Naive thymus-derived CD4-positive, alpha-beta T cell (primary cell): ENCODE measurements at regions not wholly inside any gene's neighbourhood (a gene's known extent, or its start where the extent isn't known, plus 50 kb on each side); places are given as distances from the start of the nearest gene placed in this dataset.

ENCODE experiments used
- ATAC-seq: fragments of 150-1000 bp; cut with Tn5 transposase; 2 replicates; pipeline ENCODE4 v1.10.0; 2021; ENCODE audit warnings: mild to moderate bottlenecking, moderate library complexity
- CTCF ChIA-PET: fragments of 350-600 bp; sonication (Branson Sonifier 250); formaldehyde crosslinking; loops from one replicate; lab custom pipeline; 2021; ENCODE audit warnings: antibody characterized with exemption; lab: Charles Lee
- POLR2A ChIA-PET: fragments of 350-600 bp; sonication (Branson Sonifier 250); formaldehyde crosslinking; loops from one replicate; lab custom pipeline; 2021; ENCODE audit warnings: antibody characterized with exemption, inconsistent platforms; lab: Charles Lee
- DNase-seq, 9 donors: peaks; one replicate each; pipeline versions ENCODE4 v3.0.0 to v3.0.0-alpha.2; 2020 to 2022; ENCODE audit warnings: mixed read lengths in 1 of 9
- H3K27ac ChIP-seq: one replicate; pipeline ENCODE4 v1.7.0; 2013; ENCODE audit warnings: mild to moderate bottlenecking, low read depth, low read length, moderate library complexity
- H3K27me3 ChIP-seq, 2 donors: one replicate each; pipeline ENCODE4 v1.7.0; 2013; ENCODE audit warnings: low read length in 2 of 2, mild to moderate bottlenecking in 2 of 2, moderate library complexity in 2 of 2; ENCODE audit not compliant: control insufficient read depth in 2 of 2, insufficient read depth in 2 of 2
- H3K36me3 ChIP-seq, 3 experiments: 1 replicate in 2 of 3; 2 replicates in 1 of 3; pipeline ENCODE4 v1.7.0; 2013; ENCODE audit warnings: low read length in 3 of 3, mild to moderate bottlenecking in 3 of 3, moderate library complexity in 1 of 3; ENCODE audit not compliant: insufficient read depth in 3 of 3, control insufficient read depth in 2 of 3
- H3K4me1 ChIP-seq, 2 donors: one replicate each; pipeline ENCODE4 v1.7.0; 2013; ENCODE audit warnings: low read length in 2 of 2, mild to moderate bottlenecking in 2 of 2, moderate library complexity in 1 of 2; ENCODE audit not compliant: control insufficient read depth in 2 of 2, insufficient read depth in 2 of 2
- H3K4me3 ChIP-seq: 2 replicates; pipeline ENCODE4 v1.7.0; 2013; ENCODE audit warnings: mild to moderate bottlenecking, low read length
- H3K9me3 ChIP-seq, 3 experiments: 1 replicate in 2 of 3; 2 replicates in 1 of 3; pipeline ENCODE4 v1.7.0; 2013; ENCODE audit warnings: low read length in 3 of 3; ENCODE audit not compliant: control insufficient read depth in 2 of 3
- H3K27ac Mint-ChIP-seq, 9 donors: one replicate each; pipeline ENCODE4 v1.8.0; 2020 to 2022; ENCODE audit warnings: mixed read lengths in 9 of 9, mild to moderate bottlenecking in 8 of 9, moderate library complexity in 5 of 9, inconsistent platforms in 2 of 9
- H3K27me3 Mint-ChIP-seq, 5 donors: one replicate each; pipeline ENCODE4 v1.8.0; 2021 to 2022; ENCODE audit warnings: mixed read lengths in 5 of 5, mild to moderate bottlenecking in 1 of 5
- H3K36me3 Mint-ChIP-seq, 5 donors: one replicate each; pipeline ENCODE4 v1.8.0; 2020 to 2022; ENCODE audit warnings: mixed read lengths in 5 of 5, mild to moderate bottlenecking in 3 of 5, inconsistent platforms in 1 of 5
- H3K4me1 Mint-ChIP-seq, 7 donors: one replicate each; pipeline ENCODE4 v1.8.0; 2020 to 2022; ENCODE audit warnings: mixed read lengths in 7 of 7, mild to moderate bottlenecking in 3 of 7, inconsistent platforms in 1 of 7
- H3K4me3 Mint-ChIP-seq, 10 donors: one replicate each; pipeline ENCODE4 v1.8.0; 2020 to 2022; ENCODE audit warnings: mild to moderate bottlenecking in 10 of 10, mixed read lengths in 10 of 10, moderate library complexity in 6 of 10, inconsistent platforms in 2 of 10
- H3K9me3 Mint-ChIP-seq, 11 donors: one replicate each; pipeline ENCODE4 v1.8.0; 2020 to 2022; ENCODE audit warnings: mixed read lengths in 11 of 11, mild to moderate bottlenecking in 4 of 11, inconsistent platforms in 1 of 11, moderate library complexity in 1 of 11
- intact Hi-C, 2 donors: fragments of 100-400 bp; cut with micrococcal nuclease; formaldehyde crosslinking; loops; one replicate each; pipeline ENCODE4 v1.15.1; 2023

- Histone ChIP-seq H3K9me3 (no peaks in the 10 kb centered on the region), H3K27me3 (no peaks in the 10 kb centered on the region), H3K27ac (no peak overlapping the region), H3K4me1 (no peaks in the 10 kb centered on the region), H3K36me3 (no peaks in the 10 kb centered on the region), H3K4me3 (no peak overlapping the region)
- DNase-seq = no peak
- ChIA-PET CTCF (no interaction called here), POLR2A (interaction anchor here (0.8 to 1.7 kb wide), 2 partner anchors 12 to 16 kb away, joined by 3 to 4 read pairs; no protein-coding TSS in a partner anchor)
- no peaks in the 10 kb centered on the region for H3K36me3 Mint-ChIP-seq
- no peak for ATAC-seq
- peaks cover 0 to 3% (median 0%) of the 10 kb centered on the region in 11 donors for H3K9me3 Mint-ChIP-seq
- no peak overlapping the region for H3K4me3 Mint-ChIP-seq
- intact Hi-C loops = no loop called here
- peaks cover 0 to 15% (median 2%) of the 10 kb centered on the region in 7 donors for H3K4me1 Mint-ChIP-seq
- no peaks in the 10 kb centered on the region for H3K27me3 Mint-ChIP-seq
- no peak overlapping the region for H3K27ac Mint-ChIP-seq
These were observed 575.5 kb upstream of the KCNMB2 start for GRCh38 chr3:177960722-177961121.

DNA sequence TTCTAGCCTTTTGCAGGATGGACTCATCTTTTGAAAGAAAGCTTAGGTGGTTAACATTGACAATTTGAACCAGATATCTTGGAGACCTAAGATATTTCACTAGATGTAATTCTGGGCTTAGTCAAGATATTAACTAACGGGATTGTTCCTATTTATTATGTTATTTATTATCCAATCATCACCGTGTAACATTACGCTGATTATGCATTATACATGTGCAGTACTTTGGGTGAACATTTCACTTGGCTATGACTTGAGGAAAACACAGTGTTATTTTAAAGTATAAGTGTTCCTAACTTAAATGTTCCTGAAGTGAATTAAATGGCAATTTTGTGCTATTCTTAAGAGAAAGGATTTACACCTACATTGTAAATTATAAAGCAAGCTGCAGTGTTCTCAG is 574.5 kb upstream of the KCNMB2 start:
- peaks cover 0 to 2% (median 0%) of the 10 kb centered on the region in 11 donors for H3K9me3 Mint-ChIP-seq
- Histone ChIP-seq H3K36me3 (no peaks in the 10 kb centered on the region), H3K4me3 (no peak overlapping the region), H3K9me3 (no peaks in the 10 kb centered on the region), H3K27ac (no peak overlapping the region), H3K4me1 (no peaks in the 10 kb centered on the region), H3K27me3 (no peaks in the 10 kb centered on the region)
- ATAC-seq (no peak), DNase-seq (no peak)
- no peaks in the 10 kb centered on the region for H3K27me3 Mint-ChIP-seq
- no peaks in the 10 kb centered on the region for H3K36me3 Mint-ChIP-seq
- H3K4me3 Mint-ChIP-seq = no peak overlapping the region
- H3K27ac Mint-ChIP-seq = no peak overlapping the region
- POLR2A ChIA-PET = no interaction called here
- peaks cover 0 to 15% (median 5%) of the 10 kb centered on the region in 7 donors for H3K4me1 Mint-ChIP-seq
- CTCF ChIA-PET = no interaction called here
- intact Hi-C loops = no loop called here

GRCh38 chr3:177966493-177966892 is 569.7 kb upstream of the KCNMB2 start:
- Histone ChIP-seq H3K4me1 (no peaks in the 10 kb centered on the region), H3K36me3 (no peaks in the 10 kb centered on the region), H3K27me3 (no peaks in the 10 kb centered on the region), H3K9me3 (no peaks in the 10 kb centered on the region), H3K27ac (no peak overlapping the region), H3K4me3 (no peak overlapping the region)
- intact Hi-C loops = no loop called here
- Mint-ChIP-seq H3K4me1 (peaks cover 0 to 14% (median 5%) of the 10 kb centered on the region in 7 donors), H3K27ac (no peak overlapping the region), H3K27me3 (no peaks in the 10 kb centered on the region), H3K36me3 (no peaks in the 10 kb centered on the region), H3K4me3 (no peak overlapping the region), H3K9me3 (peaks cover 0 to 2% (median 0%) of the 10 kb centered on the region in 11 donors)
- ChIA-PET CTCF (no interaction called here), POLR2A (no interaction called here)
- DNase-seq = no peak
- ATAC-seq = no peak

GRCh38 chr3:177968891-177969290 is 567.3 kb upstream of the KCNMB2 start:
- ATAC-seq (no peak), DNase-seq (no peak)
- no peaks in the 10 kb centered on the region for H3K4me1 ChIP-seq
- H3K27me3 Mint-ChIP-seq = no peaks in the 10 kb centered on the region
- no peaks in the 10 kb centered on the region for H3K27me3 ChIP-seq
- H3K4me1 Mint-ChIP-seq = peaks cover 0 to 14% (median 5%) of the 10 kb centered on the region in 7 donors
- ChIA-PET POLR2A (no interaction called here), CTCF (no interaction called here)
- H3K4me3 Mint-ChIP-seq = no peak overlapping the region
- no peaks in the 10 kb centered on the region for H3K36me3 Mint-ChIP-seq
- no peaks in the 10 kb centered on the region for H3K36me3 ChIP-seq
- no peaks in the 10 kb centered on the region for H3K9me3 ChIP-seq
- no peak overlapping the region for H3K27ac ChIP-seq
- H3K4me3 ChIP-seq = no peak overlapping the region
- no peak overlapping the region for H3K27ac Mint-ChIP-seq
- intact Hi-C loops = no loop called here
- H3K9me3 Mint-ChIP-seq = peaks cover 0 to 2% (median 0%) of the 10 kb centered on the region in 11 donors

DNA sequence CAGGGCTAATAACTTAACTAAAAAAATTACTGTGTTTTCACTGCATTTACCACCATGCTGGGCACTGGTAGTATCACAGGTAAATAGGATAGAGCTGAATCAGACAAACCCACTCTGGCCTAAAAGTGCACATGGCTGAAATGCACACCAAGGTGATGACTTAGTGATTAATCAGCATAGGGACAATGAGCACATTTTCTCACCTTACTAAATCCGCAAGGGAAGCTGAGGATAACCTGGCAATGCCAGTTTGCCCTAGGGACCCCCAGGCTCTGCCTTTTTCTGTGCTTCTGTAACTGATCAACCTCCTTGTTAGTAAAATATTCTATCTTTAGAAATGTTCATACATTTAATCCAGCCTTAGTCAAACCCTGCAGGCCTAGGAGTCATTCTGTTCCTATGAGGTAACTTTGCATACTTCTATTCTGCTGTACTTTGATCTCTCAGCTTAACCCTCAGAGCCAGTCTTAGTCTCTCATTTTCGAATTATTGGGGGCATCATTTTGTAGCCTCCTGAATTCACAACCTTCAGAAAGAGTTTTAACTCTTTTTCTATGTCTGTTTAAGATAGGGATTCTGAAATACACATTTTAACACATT is 562.9 kb upstream of the KCNMB2 start:
- Histone ChIP-seq H3K27ac (no peak overlapping the region), H3K36me3 (no peaks in the 10 kb centered on the region), H3K27me3 (no peaks in the 10 kb centered on the region), H3K4me1 (no peaks in the 10 kb centered on the region), H3K9me3 (no peaks in the 10 kb centered on the region), H3K4me3 (no peak overlapping the region)
- intact Hi-C loops = loop anchor here in 1 of 2 donors (5.0 kb wide), 1 partner anchor 96 kb away; no protein-coding TSS in a partner anchor
- H3K27ac Mint-ChIP-seq = no peak overlapping the region
- ChIA-PET CTCF (no interaction called here), POLR2A (interaction anchor here (0.8 to 1.3 kb wide), 3 partner anchors 13 to 112 kb away, joined by 3 to 4 read pairs (median 3); no protein-coding TSS in a partner anchor)
- no peaks in the 10 kb centered on the region for H3K27me3 Mint-ChIP-seq
- no peak overlapping the region for H3K4me3 Mint-ChIP-seq
- peaks cover 0 to 2% (median 0%) of the 10 kb centered on the region in 11 donors for H3K9me3 Mint-ChIP-seq
- ATAC-seq = no peak
- H3K36me3 Mint-ChIP-seq = no peaks in the 10 kb centered on the region
- no peaks in the 10 kb centered on the region for H3K4me1 Mint-ChIP-seq
- no peak for DNase-seq

- Mint-ChIP-seq H3K27me3 (no peaks in the 10 kb centered on the region), H3K9me3 (no peaks in the 10 kb centered on the region), H3K4me1 (no peaks in the 10 kb centered on the region), H3K36me3 (no peaks in the 10 kb centered on the region), H3K27ac (no peak overlapping the region), H3K4me3 (no peak overlapping the region)
- Histone ChIP-seq H3K36me3 (no peaks in the 10 kb centered on the region), H3K27me3 (no peaks in the 10 kb centered on the region), H3K4me1 (no peaks in the 10 kb centered on the region), H3K9me3 (no peaks in the 10 kb centered on the region), H3K27ac (no peak overlapping the region), H3K4me3 (no peak overlapping the region)
- CTCF ChIA-PET = no interaction called here
- POLR2A ChIA-PET = no interaction called here
- intact Hi-C loops = no loop called here
- ATAC-seq (no peak), DNase-seq (no peak)
These were observed 560.0 kb upstream of the KCNMB2 start for GRCh38 chr3:177976241-177976640.

- ATAC-seq (no peak), DNase-seq (no peak)
- no peaks in the 10 kb centered on the region for H3K4me1 Mint-ChIP-seq
- Histone ChIP-seq H3K9me3 (no peaks in the 10 kb centered on the region), H3K4me3 (no peak overlapping the region), H3K27ac (no peak overlapping the region), H3K4me1 (no peaks in the 10 kb centered on the region), H3K36me3 (no peaks in the 10 kb centered on the region), H3K27me3 (no peaks in the 10 kb centered on the region)
- H3K27ac Mint-ChIP-seq = no peak overlapping the region
- intact Hi-C loops = no loop called here
- H3K27me3 Mint-ChIP-seq = no peaks in the 10 kb centered on the region
- POLR2A ChIA-PET = no interaction called here
- H3K36me3 Mint-ChIP-seq = no peaks in the 10 kb centered on the region
- no peak overlapping the region for H3K4me3 Mint-ChIP-seq
- H3K9me3 Mint-ChIP-seq = no peaks in the 10 kb centered on the region
- CTCF ChIA-PET = no interaction called here
These were observed 559.4 kb upstream of the KCNMB2 start for GRCh38 chr3:177976866-177977265.
